IPS-20b (cell line): ENCODE measurements at regions not wholly inside any gene's neighbourhood (a gene's known extent, or its start where the extent isn't known, plus 50 kb on each side); places are given as distances from the start of the nearest gene placed in this dataset.

Experiments used
- H3K27ac ChIP-seq: one replicate; pipeline ENCODE4 v1.5.1; 2013; ENCODE audit warnings: low read length
- H3K27me3 ChIP-seq: 2 replicates; pipeline ENCODE4 v1.6.1; 2013; ENCODE audit warnings: mild to moderate bottlenecking, low read length, inconsistent platforms; ENCODE audit not compliant: insufficient read depth
- H3K36me3 ChIP-seq: 2 replicates; pipeline ENCODE4 v1.6.1; 2013; ENCODE audit warnings: low read depth, mild to moderate bottlenecking, inconsistent platforms, low read length, moderate library complexity; ENCODE audit not compliant: insufficient read depth
- H3K4me1 ChIP-seq: 2 replicates; pipeline ENCODE4 v1.6.1; 2013; ENCODE audit warnings: mild to moderate bottlenecking, control low read depth, inconsistent platforms, low read length, moderate library complexity; ENCODE audit not compliant: insufficient read depth
- H3K4me3 ChIP-seq: 2 replicates; pipeline ENCODE4 v1.5.1; 2013; ENCODE audit warnings: mild to moderate bottlenecking, low read length, inconsistent platforms
- H3K9ac ChIP-seq: 2 replicates; pipeline ENCODE4 v1.6.1; 2013; ENCODE audit warnings: low read depth, mild to moderate bottlenecking, inconsistent platforms, low read length, moderate library complexity
- H3K9me3 ChIP-seq: 2 replicates; pipeline ENCODE4 v1.6.1; 2013; ENCODE audit warnings: mild to moderate bottlenecking, low read depth, low read length, inconsistent platforms; ENCODE audit not compliant: insufficient read depth

DNA sequence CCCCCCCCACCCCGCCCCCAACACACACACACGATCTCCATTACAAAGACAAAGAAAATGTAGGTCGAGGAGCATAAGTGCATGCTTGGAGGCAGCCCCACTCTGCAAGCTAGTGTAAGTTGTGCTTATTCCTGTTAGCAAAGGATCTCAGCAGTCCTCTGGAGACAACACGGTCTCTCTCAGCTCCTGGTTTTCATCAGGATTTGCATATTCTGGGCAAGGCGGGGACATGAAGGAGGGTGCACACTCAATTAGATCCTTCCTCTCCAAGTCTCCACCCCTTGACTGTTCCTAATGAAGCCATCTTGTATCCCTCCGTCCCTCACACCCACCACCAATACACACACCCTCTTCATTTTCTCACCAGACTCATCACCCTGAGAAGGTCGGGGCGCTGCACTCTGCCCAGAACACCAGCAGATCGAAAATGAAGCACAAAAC lies 63.8 kb downstream of the MRPL46 start:
- peak overlapping the region; percentile 21; the same call in 1 of the 2 replicates for H3K4me3 ChIP-seq
- no peak overlapping the region for H3K27ac ChIP-seq
- H3K27me3 ChIP-seq: no peaks in the 10 kb centered on the region
- H3K9me3 ChIP-seq: no peaks in the 10 kb centered on the region
- peaks cover 15% of the 10 kb centered on the region; the same call in 1 of the 2 replicates for H3K4me1 ChIP-seq
- no peaks in the 10 kb centered on the region for H3K36me3 ChIP-seq
- H3K9ac ChIP-seq: no peak overlapping the region

DNA sequence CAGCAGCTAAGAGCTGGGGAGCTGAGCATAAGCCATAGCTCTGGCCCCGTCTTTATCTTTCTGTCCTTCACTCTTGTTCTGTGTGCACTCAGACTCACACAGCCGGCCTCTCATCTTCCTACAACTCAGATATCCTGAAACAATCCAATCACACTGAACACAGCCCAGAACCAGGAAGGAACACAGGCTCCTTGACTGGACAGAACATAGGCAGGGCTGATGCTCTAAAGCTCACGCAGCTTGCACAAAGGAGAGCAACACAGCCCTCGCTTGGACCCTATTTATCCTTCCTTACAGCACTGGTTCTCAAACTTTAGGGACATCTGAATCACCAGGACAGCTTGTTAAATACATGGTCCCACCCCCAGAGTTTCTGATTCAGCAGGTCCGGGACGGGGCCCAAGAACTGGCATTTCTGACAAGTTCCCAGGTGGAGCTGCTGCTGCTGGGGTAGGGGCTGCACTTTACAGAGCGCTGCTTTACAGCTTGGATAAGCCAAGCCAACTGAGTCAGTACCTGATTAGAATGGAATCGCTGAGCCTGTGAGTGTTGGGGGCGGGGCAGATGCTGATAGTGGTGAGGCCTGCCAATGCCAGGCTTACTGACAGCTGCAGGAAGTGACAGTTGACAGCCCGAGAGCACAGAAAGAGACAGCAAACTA lies 65.1 kb downstream of the MRPL46 start:
- H3K27me3 ChIP-seq: no peaks in the 10 kb centered on the region
- no peak overlapping the region for H3K27ac ChIP-seq
- H3K9me3 ChIP-seq: no peaks in the 10 kb centered on the region
- H3K36me3 ChIP-seq: no peaks in the 10 kb centered on the region
- no peak overlapping the region for H3K4me3 ChIP-seq
- no peak overlapping the region for H3K9ac ChIP-seq
- H3K4me1 ChIP-seq: peaks cover 15% of the 10 kb centered on the region; the same call in 1 of the 2 replicates

DNA sequence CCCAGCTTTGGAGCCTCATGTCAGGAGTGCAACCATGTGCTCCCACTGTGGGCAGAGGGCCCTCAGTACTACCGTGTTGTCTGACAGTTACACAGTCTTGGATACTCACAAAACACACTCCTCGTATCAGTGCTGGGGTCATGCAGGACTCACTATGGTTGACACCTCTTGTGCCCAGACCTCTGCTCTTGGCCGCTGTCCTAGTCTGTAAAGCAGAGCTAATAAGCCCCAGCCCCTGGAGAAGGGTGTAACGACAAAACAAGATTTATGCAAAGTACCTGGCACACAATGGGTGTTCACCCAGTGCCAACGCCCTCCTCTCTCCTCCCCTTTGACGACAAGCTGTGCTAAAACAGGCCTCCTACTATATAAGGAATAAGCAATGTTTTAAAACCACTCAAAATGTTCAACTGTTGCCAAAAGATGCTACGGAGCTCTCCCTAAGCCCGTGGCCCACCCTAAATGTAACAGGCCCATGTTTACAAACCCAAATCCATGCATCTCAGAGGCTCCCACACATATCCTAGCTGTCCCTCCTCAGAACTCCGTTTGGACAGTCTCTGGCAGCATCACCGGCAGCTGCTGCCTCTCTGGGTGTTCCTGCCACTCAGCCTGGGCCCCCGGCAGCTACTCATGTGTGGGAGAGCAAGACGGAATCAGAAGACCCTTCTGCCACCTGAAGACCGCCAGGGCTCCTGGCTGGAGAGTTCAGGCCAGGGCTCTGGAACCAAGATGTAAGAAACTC lies 65.8 kb downstream of the MRPL46 start:
- Histone ChIP-seq H3K4me3 (no peak overlapping the region), H3K9me3 (no peaks in the 10 kb centered on the region), H3K36me3 (no peaks in the 10 kb centered on the region), H3K27ac (no peak overlapping the region), H3K9ac (no peak overlapping the region), H3K4me1 (peaks cover 17% of the 10 kb centered on the region; the same call in 1 of the 2 replicates), H3K27me3 (no peaks in the 10 kb centered on the region)

DNA sequence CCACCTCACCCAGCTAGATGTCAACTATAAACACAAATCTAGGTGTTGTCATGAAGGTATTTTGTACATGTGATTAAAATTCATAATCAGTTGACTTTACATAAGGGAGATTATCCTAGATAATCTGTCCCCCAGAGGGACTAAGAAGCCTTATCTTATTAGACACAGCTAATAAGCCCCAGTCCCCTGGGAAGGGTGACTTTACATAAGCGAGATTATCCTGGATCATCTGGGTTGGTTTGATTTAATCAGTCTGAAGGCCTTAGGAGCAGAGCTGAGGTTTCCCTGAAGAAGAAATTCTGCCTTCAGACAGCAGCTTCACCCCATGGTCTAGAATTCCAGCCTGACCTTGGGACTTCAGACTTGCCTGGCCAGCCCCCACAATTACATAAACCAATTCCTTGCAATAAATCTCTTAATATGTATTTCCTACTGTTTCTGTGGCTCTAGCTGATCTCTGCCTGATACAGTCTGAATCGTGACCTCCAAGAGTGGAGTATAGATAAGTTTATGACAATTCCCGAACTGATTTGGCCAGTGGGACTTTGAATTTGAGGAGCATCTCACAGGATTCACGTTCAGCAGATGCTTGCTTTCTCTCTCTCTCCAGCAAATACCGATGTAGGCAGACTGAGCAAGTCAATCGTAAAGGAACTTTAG lies 66.5 kb downstream of the MRPL46 start:
- H3K4me3 ChIP-seq: no peak overlapping the region
- peaks cover 18% of the 10 kb centered on the region; the same call in 1 of the 2 replicates for H3K4me1 ChIP-seq
- no peak overlapping the region for H3K9ac ChIP-seq
- no peaks in the 10 kb centered on the region for H3K36me3 ChIP-seq
- no peaks in the 10 kb centered on the region for H3K27me3 ChIP-seq
- H3K9me3 ChIP-seq: no peaks in the 10 kb centered on the region
- H3K27ac ChIP-seq: no peak overlapping the region

DNA sequence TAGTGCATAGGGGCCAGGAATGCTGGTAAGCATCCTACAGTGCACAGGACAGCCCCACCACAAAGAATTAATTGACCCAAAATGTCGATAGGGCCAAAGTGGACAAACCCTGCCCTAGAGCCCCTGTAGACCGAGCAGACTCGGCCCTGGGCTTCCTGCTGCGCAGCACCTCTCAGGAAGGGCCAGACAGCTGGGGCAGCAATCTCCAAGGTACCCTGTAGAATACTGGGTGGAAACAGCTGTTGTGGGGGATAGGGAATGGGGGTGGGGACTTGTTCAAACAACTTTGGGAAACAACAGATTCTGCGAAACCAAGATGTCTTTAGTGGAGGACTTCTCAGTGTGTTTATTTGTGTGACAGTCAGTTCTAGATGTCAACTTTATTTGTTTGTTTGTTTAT lies 67.1 kb downstream of the MRPL46 start:
- Histone ChIP-seq H3K27ac (no peak overlapping the region), H3K9ac (no peak overlapping the region)

DNA sequence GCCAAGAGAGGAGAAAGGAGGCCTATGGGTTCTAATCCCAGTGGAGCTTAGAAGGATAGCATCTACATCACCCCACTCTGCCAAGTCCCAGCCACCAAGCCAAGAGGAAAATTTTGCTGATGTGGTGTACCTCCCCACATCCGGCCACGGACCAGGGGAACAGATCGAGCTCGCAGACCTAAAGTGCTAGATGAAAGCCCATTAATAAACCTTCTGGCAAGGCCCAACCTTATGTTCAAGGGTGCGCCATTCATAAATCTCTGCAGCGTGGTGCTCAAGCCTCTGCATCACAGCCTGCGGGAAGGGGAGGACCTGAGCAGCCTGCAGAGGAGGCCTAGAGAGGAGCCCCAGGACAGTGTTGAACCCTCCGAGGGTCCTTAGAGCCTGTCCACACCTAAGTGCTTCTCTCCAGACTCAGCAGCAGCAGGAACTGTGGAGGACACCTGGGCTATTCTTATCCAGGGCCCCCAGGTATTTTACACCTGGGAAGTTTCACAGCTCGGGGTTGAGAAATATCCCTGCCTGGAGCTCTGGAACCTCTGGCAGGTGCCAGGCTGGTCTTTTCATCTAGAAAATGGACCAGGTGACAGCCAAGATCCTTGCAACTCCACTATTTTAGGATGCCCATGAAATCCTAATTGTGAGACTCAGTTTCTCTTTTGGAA lies 68.0 kb downstream of the MRPL46 start:
- H3K36me3 ChIP-seq: no peaks in the 10 kb centered on the region
- H3K27ac ChIP-seq: no peak overlapping the region
- H3K27me3 ChIP-seq: no peaks in the 10 kb centered on the region
- H3K9me3 ChIP-seq: no peaks in the 10 kb centered on the region
- H3K4me3 ChIP-seq: no peak overlapping the region
- no peak overlapping the region for H3K9ac ChIP-seq
- H3K4me1 ChIP-seq: peaks cover 16% of the 10 kb centered on the region; the same call in 1 of the 2 replicates

More for the DNA sequence above, 67.1 kb downstream of the MRPL46 start:
- no peaks in the 10 kb centered on the region for H3K36me3 ChIP-seq
- H3K4me1 ChIP-seq: peaks cover 18% of the 10 kb centered on the region; the same call in 1 of the 2 replicates
- no peaks in the 10 kb centered on the region for H3K27me3 ChIP-seq
- no peaks in the 10 kb centered on the region for H3K9me3 ChIP-seq
- no peak overlapping the region for H3K4me3 ChIP-seq

GRCh38 chr15:88398011-88398410 lies 69.2 kb downstream of the MRPL46 start:
- Histone ChIP-seq H3K27me3 (no peaks in the 10 kb centered on the region), H3K4me3 (no peak overlapping the region), H3K36me3 (no peaks in the 10 kb centered on the region), H3K9ac (no peak overlapping the region), H3K27ac (no peak overlapping the region), H3K9me3 (no peaks in the 10 kb centered on the region), H3K4me1 (0 out of 2 replicates have a peak, but pooled peaks cover 7% of the 10 kb centered on the region)

DNA sequence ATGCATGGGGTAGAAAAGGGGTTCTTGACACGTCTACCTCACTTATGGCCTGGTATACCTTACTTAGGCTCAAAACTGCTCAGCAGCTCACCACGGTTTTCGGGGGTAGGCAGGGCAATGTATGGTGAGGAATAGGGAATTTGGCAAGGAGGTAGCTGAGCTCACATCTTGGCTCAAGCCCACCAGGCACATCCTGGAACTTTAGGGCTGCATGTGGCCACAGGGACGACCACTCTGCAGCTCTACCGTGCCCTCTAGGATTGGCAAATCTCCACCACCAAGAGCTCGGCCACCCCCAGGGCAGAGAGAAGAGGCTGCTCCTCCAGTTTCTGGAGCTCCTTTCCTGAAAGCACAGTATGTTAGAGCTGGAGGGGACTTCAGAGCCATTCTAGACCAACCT lies 69.7 kb downstream of the MRPL46 start:
- H3K4me3 ChIP-seq: no peak overlapping the region
- H3K27me3 ChIP-seq: no peaks in the 10 kb centered on the region
- no peaks in the 10 kb centered on the region for H3K36me3 ChIP-seq
- H3K9me3 ChIP-seq: no peaks in the 10 kb centered on the region
- H3K9ac ChIP-seq: no peak overlapping the region
- H3K27ac ChIP-seq: no peak overlapping the region
- H3K4me1 ChIP-seq: 0 out of 2 replicates have a peak, but pooled peaks cover 7% of the 10 kb centered on the region

DNA sequence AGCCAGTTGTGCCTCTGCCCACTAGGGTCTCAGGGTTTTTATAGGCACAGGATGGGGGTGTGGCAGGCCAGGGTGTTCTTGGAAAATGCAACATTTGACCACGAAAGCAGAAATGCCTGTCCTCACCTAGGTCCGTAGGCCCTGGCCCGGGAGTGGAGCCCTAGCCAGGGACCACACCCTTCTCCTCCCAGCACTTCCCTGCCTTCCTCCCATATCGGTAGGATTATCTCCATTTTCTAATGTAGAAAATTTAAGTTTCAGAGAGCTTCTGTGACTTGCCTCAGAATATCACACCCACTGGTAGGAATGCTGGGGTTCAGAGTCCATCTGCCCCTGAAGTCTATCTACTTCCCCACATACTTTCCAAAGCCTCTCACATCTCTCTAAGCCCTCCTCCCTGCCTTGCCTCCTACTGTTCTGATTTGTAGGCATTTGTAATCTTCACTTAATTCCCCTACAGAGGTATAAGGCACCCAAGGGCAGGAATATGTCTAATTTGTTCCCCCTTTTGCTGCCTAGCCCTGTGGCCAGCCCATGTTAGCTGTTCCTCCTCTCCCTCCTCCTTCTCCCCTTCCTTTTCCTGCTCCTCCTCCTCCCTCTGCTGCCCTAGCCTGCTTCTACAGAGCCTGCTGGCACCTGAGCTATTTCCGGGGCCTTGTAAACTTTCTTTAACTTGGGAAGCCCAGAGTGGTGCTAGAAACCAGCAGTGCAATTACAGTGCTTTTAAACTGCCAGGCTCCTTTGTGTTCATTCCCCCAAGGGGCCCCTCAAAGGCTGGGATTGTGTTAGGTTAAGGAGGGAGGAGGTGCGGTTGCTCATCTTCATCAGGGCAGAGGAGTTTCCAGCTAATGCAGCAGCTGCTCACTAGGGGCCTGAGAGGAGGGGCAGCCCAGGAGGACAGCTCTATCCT lies 71.1 kb downstream of the MRPL46 start:
- Histone ChIP-seq H3K27ac (no peak overlapping the region), H3K9me3 (no peaks in the 10 kb centered on the region), H3K36me3 (no peaks in the 10 kb centered on the region), H3K4me1 (0 out of 2 replicates have a peak, but pooled peaks cover 3% of the 10 kb centered on the region), H3K4me3 (no peak overlapping the region), H3K9ac (no peak overlapping the region), H3K27me3 (no peaks in the 10 kb centered on the region; the same call in 1 of the 2 replicates)

DNA sequence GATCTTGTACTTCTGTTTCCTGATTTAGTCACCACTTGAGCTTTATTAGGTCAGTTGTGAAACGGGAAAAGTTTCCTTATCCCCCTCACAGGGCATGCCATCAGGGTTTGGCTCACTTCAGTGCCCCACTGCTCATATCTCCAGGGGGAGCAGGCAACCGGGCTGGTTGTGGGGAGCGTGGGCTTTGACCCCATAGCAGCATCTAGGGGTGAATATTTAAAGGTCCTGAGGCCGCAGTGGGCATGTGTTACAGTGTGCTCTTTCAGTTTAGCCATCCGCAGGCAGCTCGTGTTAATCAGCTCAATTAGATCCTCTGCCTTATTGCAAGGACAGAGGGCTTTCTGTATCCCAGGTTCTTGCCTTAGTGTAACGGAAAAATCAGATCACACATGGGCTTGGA lies 71.9 kb downstream of the MRPL46 start:
- no peaks in the 10 kb centered on the region; the same call in 1 of the 2 replicates for H3K27me3 ChIP-seq
- H3K4me1 ChIP-seq: 0 out of 2 replicates have a peak, but pooled peaks cover 3% of the 10 kb centered on the region
- H3K4me3 ChIP-seq: no peak overlapping the region
- no peaks in the 10 kb centered on the region for H3K36me3 ChIP-seq
- no peak overlapping the region for H3K9ac ChIP-seq
- H3K9me3 ChIP-seq: no peaks in the 10 kb centered on the region
- H3K27ac ChIP-seq: no peak overlapping the region
